HepG2 (cell line): ENCODE measurements at regions not wholly inside any gene's neighbourhood (a gene's known extent, or its start where the extent isn't known, plus 50 kb on each side); places are given as distances from the start of the nearest gene placed in this dataset.

Experiments used
- ARNT ChIP-seq: fragments of 450-650 bp; IDR thresholded peaks from 2 replicates; pipeline ENCODE4 v1.6.1; 2017
- CEBPB ChIP-seq: IDR thresholded peaks from 2 replicates; pipeline ENCODE4 v1.6.1; 2011; ENCODE audit warnings: low read depth, low read length, improper control_type of control experiment, borderline replicate concordance
- ETS1 ChIP-seq: sonication (generic); formaldehyde crosslinking; IDR thresholded peaks from 2 replicates; pipeline ENCODE4 v1.4.0; 2020; ENCODE audit warnings: missing genetic modification reagents
- FOXP4 ChIP-seq: sonication (generic); formaldehyde crosslinking; IDR thresholded peaks from 2 replicates; pipeline ENCODE4 v1.4.0; 2020; ENCODE audit warnings: missing genetic modification reagents
- MAFG ChIP-seq: sonication (generic); formaldehyde crosslinking; IDR thresholded peaks from 2 replicates; pipeline ENCODE4 v1.5.1; 2020; ENCODE audit warnings: mild to moderate bottlenecking, missing genetic modification reagents
- RARA ChIP-seq: IDR thresholded peaks from 2 replicates; pipeline ENCODE4 v1.6.1; 2016; ENCODE audit warnings: missing genetic modification reagents, missing compliant biosample characterization
- ZNF17 ChIP-seq: sonication (generic); formaldehyde crosslinking; IDR thresholded peaks from 2 replicates; pipeline ENCODE4 v1.5.0; 2020; ENCODE audit warnings: mild to moderate bottlenecking, missing genetic modification reagents
- ZNF317 ChIP-seq: sonication (generic); formaldehyde crosslinking; IDR thresholded peaks from 2 replicates; pipeline ENCODE4 v1.5.0; 2020; ENCODE audit warnings: mild to moderate bottlenecking, missing genetic modification reagents
- TF ChIP-seq, protein P1 (sequence below): sonication (generic); formaldehyde crosslinking; IDR thresholded peaks from 2 replicates; pipeline ENCODE4 v1.4.0; 2020; ENCODE audit warnings: missing genetic modification reagents, mild to moderate bottlenecking, borderline replicate concordance
- TF ChIP-seq, protein P2 (sequence below): sonication (generic); formaldehyde crosslinking; IDR thresholded peaks from 2 replicates; pipeline ENCODE4 v1.4.0; 2020; ENCODE audit warnings: mild to moderate bottlenecking, missing genetic modification reagents, borderline replicate concordance

- TF ChIP-seq, protein P1, sequence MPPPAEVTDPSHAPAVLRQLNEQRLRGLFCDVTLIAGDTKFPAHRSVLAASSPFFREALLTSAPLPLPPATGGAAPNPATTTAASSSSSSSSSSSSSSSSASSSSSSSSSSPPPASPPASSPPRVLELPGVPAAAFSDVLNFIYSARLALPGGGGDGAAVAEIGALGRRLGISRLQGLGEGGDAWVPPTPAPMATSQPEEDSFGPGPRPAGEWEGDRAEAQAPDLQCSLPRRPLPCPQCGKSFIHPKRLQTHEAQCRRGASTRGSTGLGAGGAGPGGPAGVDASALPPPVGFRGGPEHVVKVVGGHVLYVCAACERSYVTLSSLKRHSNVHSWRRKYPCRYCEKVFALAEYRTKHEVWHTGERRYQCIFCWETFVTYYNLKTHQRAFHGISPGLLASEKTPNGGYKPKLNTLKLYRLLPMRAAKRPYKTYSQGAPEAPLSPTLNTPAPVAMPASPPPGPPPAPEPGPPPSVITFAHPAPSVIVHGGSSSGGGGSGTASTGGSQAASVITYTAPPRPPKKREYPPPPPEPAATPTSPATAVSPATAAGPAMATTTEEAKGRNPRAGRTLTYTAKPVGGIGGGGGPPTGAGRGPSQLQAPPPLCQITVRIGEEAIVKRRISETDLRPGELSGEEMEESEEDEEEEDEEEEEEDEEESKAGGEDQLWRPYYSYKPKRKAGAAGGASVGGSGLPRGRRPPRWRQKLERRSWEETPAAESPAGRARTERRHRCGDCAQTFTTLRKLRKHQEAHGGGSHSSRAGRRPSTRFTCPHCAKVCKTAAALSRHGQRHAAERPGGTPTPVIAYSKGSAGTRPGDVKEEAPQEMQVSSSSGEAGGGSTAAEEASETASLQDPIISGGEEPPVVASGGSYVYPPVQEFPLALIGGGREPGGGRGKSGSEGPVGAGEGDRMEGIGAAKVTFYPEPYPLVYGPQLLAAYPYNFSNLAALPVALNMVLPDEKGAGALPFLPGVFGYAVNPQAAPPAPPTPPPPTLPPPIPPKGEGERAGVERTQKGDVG (CRISPR knock-in tag), result no peak
- no peak for TF ChIP-seq CEBPB
- TF ChIP-seq ARNT, result no peak
- TF ChIP-seq, protein P2, sequence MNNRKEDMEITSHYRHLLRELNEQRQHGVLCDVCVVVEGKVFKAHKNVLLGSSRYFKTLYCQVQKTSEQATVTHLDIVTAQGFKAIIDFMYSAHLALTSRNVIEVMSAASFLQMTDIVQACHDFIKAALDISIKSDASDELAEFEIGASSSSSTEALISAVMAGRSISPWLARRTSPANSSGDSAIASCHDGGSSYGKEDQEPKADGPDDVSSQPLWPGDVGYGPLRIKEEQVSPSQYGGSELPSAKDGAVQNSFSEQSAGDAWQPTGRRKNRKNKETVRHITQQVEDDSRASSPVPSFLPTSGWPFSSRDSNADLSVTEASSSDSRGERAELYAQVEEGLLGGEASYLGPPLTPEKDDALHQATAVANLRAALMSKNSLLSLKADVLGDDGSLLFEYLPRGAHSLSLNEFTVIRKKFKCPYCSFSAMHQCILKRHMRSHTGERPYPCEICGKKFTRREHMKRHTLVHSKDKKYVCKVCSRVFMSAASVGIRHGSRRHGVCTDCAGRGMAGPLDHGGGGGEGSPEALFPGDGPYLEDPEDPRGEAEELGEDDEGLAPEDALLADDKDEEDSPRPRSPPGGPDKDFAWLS, result no peak
- TF ChIP-seq ZNF317 (CRISPR knock-in tag), result no peak
- no peak for TF ChIP-seq MAFG (CRISPR knock-in tag)
- no peak for TF ChIP-seq ZNF17 (CRISPR knock-in tag)
- no peak for TF ChIP-seq ETS1 (CRISPR knock-in tag)
- TF ChIP-seq FOXP4 (CRISPR knock-in tag), result no peak
- TF ChIP-seq RARA (CRISPR knock-in tag), result no peak
- TF ChIP-seq, all 625 proteins: peak for 0
Observed at GRCh38 chr3:150105025-150105424, 134.3 kb upstream of the PFN2 start (continued).
